Psoas muscle (tissue), 7 donors: ENCODE measurements at regions not wholly inside any gene's neighbourhood (a gene's known extent, or its start where the extent isn't known, plus 50 kb on each side); places are given as distances from the start of the nearest gene placed in this dataset.

Experiments
- ATAC-seq, 4 donors: fragments of 200-7000 bp; cut with Tn5 transposase; one replicate each; pipeline ENCODE4 v1.9.1; 2020; ENCODE audit warnings: moderate library complexity in 3 of 4, mild to moderate bottlenecking in 2 of 4
- DNase-seq, 2 donors: peaks; one replicate each; pipeline ENCODE4 v3.0.0-alpha.2; 2020
- H3K27ac ChIP-seq: fragments of 200-600 bp; one replicate; pipeline ENCODE4 v1.8.0; 2022
- H3K27me3 ChIP-seq, 3 donors: fragments of 200-600 bp in 1 of 3; one replicate each; pipeline versions ENCODE4 v1.6.1 to v1.8.0; 2013 to 2022; ENCODE audit warnings: low read length in 2 of 3, mild to moderate bottlenecking in 2 of 3, moderate library complexity in 1 of 3; ENCODE audit not compliant: insufficient read depth in 3 of 3
- H3K36me3 ChIP-seq, 2 donors: fragments of 200-600 bp in 1 of 2; one replicate each; pipeline versions ENCODE4 v1.6.1 to v1.8.0; 2013 to 2022; ENCODE audit warnings: low read depth in 1 of 2, mild to moderate bottlenecking in 1 of 2, moderate library complexity in 1 of 2; ENCODE audit not compliant: insufficient read depth in 1 of 2
- H3K4me1 ChIP-seq: fragments of 200-600 bp; one replicate; pipeline ENCODE4 v1.8.0; 2022
- H3K4me3 ChIP-seq: fragments of 200-600 bp; one replicate; pipeline ENCODE4 v1.8.0; 2022; ENCODE audit warnings: mild to moderate bottlenecking
- H3K9me3 ChIP-seq: fragments of 200-600 bp; one replicate; pipeline ENCODE4 v1.8.0; 2022
- WGBS, 3 donors: extraction: QIAGEN DNeasy Blood & Tissue Kit; methylation state at CpG; one replicate each; pipeline versions ENCODE4 v1.1.6 to v1.1.7; 2013; 5-methylcytosine and 5-hydroxymethylcytosine counted together
- intact Hi-C, 2 donors: fragments of 100-400 bp; cut with DNase I; formaldehyde crosslinking; loops; one replicate each; pipeline versions ENCODE4 v1.11.0 to v1.14.2; 2022
- TF ChIP-seq, protein P1 (sequence below): fragments of 200-600 bp; IDR thresholded peaks from one replicate; pipeline ENCODE4 v1.8.0; 2022; ENCODE audit warnings: antibody characterized with exemption
- donor health status: healthy with polysubstance abuse.
- donor health status: DM: no; HTN: no; CAD: no; lungs with moderate emphysema.
- donor health status: Bipolar disorder and iron deficiency.
- donor health status: healthy.
- donor health status: DM: yes; HTN: yes; CAD: no.
- donor health status: DM: no; HTN: no; CAD: no.
- donor health status: DM: yes; HTN: yes; CAD: no.

DNA sequence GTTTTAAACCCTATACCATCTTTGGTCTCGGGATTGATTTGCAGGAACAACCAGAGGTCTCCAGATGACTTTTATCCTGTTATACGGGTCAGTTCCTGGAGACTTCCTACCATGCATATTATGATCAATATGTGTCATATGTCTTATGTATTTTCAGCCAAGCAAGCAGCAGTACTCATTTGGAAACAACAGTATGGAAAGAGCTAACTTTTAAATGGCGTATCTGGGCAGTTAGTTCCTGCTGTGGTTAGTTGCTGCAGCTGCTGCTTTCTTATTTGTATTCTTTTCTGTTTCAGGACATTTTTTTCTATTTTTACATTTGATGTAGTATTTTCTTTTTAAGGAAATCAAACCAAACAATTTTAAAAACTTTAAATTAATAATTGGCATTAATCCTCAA lies 207.5 kb downstream of the MANEA start:
- no peaks in the 10 kb centered on the region for H3K27me3 ChIP-seq
- WGBS, 3 donors, result 44 to 60% (median 54%) methylated on average over 3 of the region's 3 CpGs
- H3K4me3 ChIP-seq, result no peak overlapping the region
- no peaks in the 10 kb centered on the region for H3K4me1 ChIP-seq
- H3K9me3 ChIP-seq, result no peaks in the 10 kb centered on the region
- H3K27ac ChIP-seq, result no peak overlapping the region
- ATAC-seq (no peak), DNase-seq (no peak)
- TF ChIP-seq, protein P1, sequence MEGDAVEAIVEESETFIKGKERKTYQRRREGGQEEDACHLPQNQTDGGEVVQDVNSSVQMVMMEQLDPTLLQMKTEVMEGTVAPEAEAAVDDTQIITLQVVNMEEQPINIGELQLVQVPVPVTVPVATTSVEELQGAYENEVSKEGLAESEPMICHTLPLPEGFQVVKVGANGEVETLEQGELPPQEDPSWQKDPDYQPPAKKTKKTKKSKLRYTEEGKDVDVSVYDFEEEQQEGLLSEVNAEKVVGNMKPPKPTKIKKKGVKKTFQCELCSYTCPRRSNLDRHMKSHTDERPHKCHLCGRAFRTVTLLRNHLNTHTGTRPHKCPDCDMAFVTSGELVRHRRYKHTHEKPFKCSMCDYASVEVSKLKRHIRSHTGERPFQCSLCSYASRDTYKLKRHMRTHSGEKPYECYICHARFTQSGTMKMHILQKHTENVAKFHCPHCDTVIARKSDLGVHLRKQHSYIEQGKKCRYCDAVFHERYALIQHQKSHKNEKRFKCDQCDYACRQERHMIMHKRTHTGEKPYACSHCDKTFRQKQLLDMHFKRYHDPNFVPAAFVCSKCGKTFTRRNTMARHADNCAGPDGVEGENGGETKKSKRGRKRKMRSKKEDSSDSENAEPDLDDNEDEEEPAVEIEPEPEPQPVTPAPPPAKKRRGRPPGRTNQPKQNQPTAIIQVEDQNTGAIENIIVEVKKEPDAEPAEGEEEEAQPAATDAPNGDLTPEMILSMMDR, result no peak
- H3K36me3 ChIP-seq, result no peaks in the 10 kb centered on the region
- intact Hi-C loops, result no loop called here

DNA sequence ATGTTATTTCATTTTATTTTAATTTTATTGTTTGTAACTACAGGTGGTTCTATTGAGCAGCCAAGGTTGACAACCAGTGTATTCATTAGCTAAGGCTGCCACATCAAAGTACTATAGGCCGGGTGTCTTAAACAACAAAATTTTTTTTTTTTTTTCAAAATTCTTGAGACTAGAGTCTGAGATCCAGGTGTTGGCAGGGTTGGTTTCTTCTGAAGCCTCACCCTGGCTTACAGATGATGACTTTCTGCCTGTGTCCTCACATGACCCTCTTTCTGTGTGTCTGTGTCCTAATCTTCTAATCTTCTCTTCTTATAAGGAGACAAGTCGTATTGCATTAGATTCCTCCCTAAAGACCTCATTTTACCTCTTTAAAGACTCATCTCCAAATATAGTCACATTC lies 208.4 kb downstream of the MANEA start:
- H3K36me3 ChIP-seq, result no peaks in the 10 kb centered on the region
- no peak overlapping the region for H3K4me3 ChIP-seq
- no peaks in the 10 kb centered on the region for H3K27me3 ChIP-seq
- DNase-seq, result no peak
- 59 to 76% (median 68%) methylated on average over 2 of the region's 2 CpGs for whole genome bisulfite sequencing, 3 donors
- intact Hi-C loops, result no loop called here
- H3K4me1 ChIP-seq, result no peaks in the 10 kb centered on the region
- TF ChIP-seq, protein P1, result no peak
- ATAC-seq, result no peak
- H3K9me3 ChIP-seq, result no peaks in the 10 kb centered on the region
- no peak overlapping the region for H3K27ac ChIP-seq

DNA sequence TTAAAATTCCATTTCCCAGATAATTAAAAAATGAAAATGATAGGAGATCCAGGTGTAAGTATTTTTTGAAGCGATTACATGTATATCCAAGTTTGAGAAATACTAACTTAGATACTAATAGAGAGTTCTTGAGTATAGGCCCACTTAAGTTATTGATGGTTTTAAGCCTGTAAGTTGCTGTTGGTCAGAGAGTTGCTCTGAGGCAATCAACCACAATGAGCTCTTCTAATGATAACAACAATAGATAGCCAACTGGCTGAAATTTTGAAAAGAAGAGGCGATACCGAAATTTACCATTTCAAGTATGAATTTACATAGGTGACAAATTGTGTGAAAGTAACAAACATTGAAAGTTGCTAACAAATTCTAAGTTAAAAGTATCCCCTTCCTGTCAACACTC lies 209.5 kb downstream of the MANEA start:
- TF ChIP-seq, protein P1, result no peak
- Histone ChIP-seq H3K27me3 (no peaks in the 10 kb centered on the region), H3K4me1 (no peaks in the 10 kb centered on the region), H3K27ac (no peak overlapping the region), H3K36me3 (no peaks in the 10 kb centered on the region), H3K9me3 (no peaks in the 10 kb centered on the region), H3K4me3 (no peak overlapping the region)
- intact Hi-C loops, result no loop called here
- ATAC-seq (no peak), DNase-seq (no peak)
- WGBS, 3 donors, result 86 to 93% (median 91%) methylated on average over 3 of the region's 3 CpGs

DNA sequence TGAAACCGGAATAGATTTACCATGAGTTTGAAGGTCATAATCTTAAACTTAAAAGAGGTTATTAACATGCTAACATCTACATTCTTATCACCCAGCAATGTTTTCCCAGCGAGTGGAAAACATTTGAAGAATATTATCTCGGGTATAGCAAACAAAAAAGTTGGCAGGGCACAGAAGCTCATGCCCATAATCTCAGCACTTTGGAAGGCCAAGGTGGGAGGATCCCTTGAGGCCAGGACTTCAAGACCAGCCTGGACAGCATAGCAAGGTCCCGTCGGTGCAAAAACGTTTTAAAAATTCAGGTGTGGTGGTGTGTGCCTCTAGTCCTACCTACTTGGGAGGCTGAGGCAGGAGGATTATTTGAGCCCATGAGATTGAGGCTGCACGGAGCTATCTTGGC lies 213.5 kb downstream of the MANEA start:
- Histone ChIP-seq H3K36me3 (no peaks in the 10 kb centered on the region), H3K27ac (no peak overlapping the region), H3K27me3 (no peaks in the 10 kb centered on the region), H3K4me3 (no peak overlapping the region), H3K9me3 (no peaks in the 10 kb centered on the region), H3K4me1 (no peaks in the 10 kb centered on the region)
- TF ChIP-seq, protein P1, result no peak
- ATAC-seq (no peak), DNase-seq (no peak)
- 69 to 73% (median 70%) methylated on average over 7 of the region's 7 CpGs for WGBS, 3 donors
- intact Hi-C loops, result no loop called here

DNA sequence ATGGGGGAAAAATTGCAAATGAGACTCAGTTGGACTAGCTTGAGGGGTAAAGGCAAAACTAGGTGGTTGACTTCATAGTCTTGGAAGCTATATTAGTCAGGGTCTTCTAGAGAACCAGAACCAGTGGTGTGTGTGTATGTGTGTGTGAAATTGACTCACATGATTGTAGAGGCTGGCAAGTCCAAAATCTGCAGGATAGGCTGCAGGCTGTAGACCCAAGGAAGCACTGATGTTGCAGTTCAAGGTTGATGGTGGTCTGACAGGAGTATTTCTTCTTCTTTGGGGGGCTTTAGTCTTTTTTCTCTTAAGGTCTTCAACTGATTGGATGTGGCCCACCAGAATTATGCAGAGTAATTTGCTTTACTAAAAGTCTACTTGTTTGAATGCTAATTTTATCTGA lies 217.4 kb downstream of the MANEA start:
- ATAC-seq (no peak), DNase-seq (no peak)
- Histone ChIP-seq H3K27ac (no peak overlapping the region), H3K4me1 (no peaks in the 10 kb centered on the region), H3K4me3 (no peak overlapping the region), H3K36me3 (no peaks in the 10 kb centered on the region), H3K27me3 (no peaks in the 10 kb centered on the region), H3K9me3 (no peaks in the 10 kb centered on the region)
- intact Hi-C loops, result no loop called here
- TF ChIP-seq, protein P1, result no peak
